ENCODE measurements at regions not wholly inside any gene's neighbourhood (a gene's known extent, or its start where the extent isn't known, plus 50 kb on each side); places are given as distances from the start of the nearest gene placed in this dataset.

GRCh38 chr2:78175645-78176044, 653.5 kb upstream of the LRRTM4 start:
- intact Hi-C loops (cut with micrococcal nuclease; ENCODE audit: unreplicated experiment), result no loop called here

GRCh38 chr2:78201064-78201575, 678.9 kb upstream of the LRRTM4 start:
- POLR2A ChIA-PET, result no interaction called here
- H3K9me3 ChIP-seq (ENCODE audit: low read length), result no peaks in the 10 kb centered on the region
- no peak overlapping the region for H3K27ac ChIP-seq (ENCODE audit: extremely low read length, insufficient read depth, low read length)
- H3K4me2 ChIP-seq (ENCODE audit: low read depth, low read length), result no peak overlapping the region
- FAIRE-seq (no peak), ATAC-seq (no peak), DNase-seq (ENCODE audit: low spot score) (no peak)
- H4K20me1 ChIP-seq (ENCODE audit: insufficient read depth, low read length), result peaks cover 3% of the 10 kb centered on the region
- no peak overlapping the region for H3K4me3 ChIP-seq (replicated peaks in 1 of 3; ENCODE audit: insufficient read depth in 1 of 3, low read depth in 2 of 3, low read length in 3 of 3)
- CTCF ChIA-PET (ENCODE audit: low intra/inter-chr PET ratio, low total read pairs), result no interaction called here
- in situ Hi-C loops (cut with HindIII; ENCODE audit: extremely low pct_ligation_motif_present, low pct_unique_long_range_greater_than_20kb), result no loop called here
- H2AFZ ChIP-seq (ENCODE audit: low read length), result no peak overlapping the region
- no peaks in the 10 kb centered on the region for H3K27me3 ChIP-seq (ENCODE audit: control insufficient read depth in 1 of 2, insufficient read depth in 2 of 2, low read length in 2 of 2)
- WGBS (ENCODE audit: low lambda C conversion rate), result 99% methylated on average over 2 of the region's 2 CpGs
- peaks cover 33% of the 10 kb centered on the region for H3K79me2 ChIP-seq (ENCODE audit: insufficient read depth, low read length)
- TF ChIP-seq RORA (CRISPR knock-in tag; IDR thresholded peaks at IDR 0.05), result no peak
- TF ChIP-seq HNRNPUL1 (IDR thresholded peaks at IDR 0.05; ENCODE audit: low read depth, low read length), result no peak
- TF ChIP-seq, protein P1, sequence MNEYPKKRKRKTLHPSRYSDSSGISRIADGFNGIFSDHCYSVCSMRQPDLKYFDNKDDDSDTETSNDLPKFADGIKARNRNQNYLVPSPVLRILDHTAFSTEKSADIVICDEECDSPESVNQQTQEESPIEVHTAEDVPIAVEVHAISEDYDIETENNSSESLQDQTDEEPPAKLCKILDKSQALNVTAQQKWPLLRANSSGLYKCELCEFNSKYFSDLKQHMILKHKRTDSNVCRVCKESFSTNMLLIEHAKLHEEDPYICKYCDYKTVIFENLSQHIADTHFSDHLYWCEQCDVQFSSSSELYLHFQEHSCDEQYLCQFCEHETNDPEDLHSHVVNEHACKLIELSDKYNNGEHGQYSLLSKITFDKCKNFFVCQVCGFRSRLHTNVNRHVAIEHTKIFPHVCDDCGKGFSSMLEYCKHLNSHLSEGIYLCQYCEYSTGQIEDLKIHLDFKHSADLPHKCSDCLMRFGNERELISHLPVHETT (CRISPR knock-in tag; conservative IDR thresholded peaks at IDR 0.05), result no peak
- TF ChIP-seq REL (CRISPR knock-in tag; conservative IDR thresholded peaks at IDR 0.05), result no peak
- intact Hi-C loops (cut with micrococcal nuclease; ENCODE audit: unreplicated experiment), result no loop called here
- H3K36me3 ChIP-seq (replicated peaks in 1 of 2; ENCODE audit: control insufficient read depth in 1 of 2, insufficient read depth in 2 of 2, low read length in 2 of 2), result no peaks in the 10 kb centered on the region
- BruUV-seq (replicated peaks), result no TSS peak
- no peak overlapping the region for H3K9ac ChIP-seq (ENCODE audit: insufficient read depth, low read depth, low read length)
- H3K4me1 ChIP-seq (ENCODE audit: insufficient read depth, low read length), result no peaks in the 10 kb centered on the region

More at GRCh38 chr2:78175645-78176044, 653.5 kb upstream of the LRRTM4 start:
- no peak for ATAC-seq
- no peak for FAIRE-seq
- H4K20me1 ChIP-seq (ENCODE audit: insufficient read depth, low read length), result no peaks in the 10 kb centered on the region
- H3K27me3 ChIP-seq (ENCODE audit: control insufficient read depth in 1 of 2, insufficient read depth in 2 of 2, low read length in 2 of 2), result no peaks in the 10 kb centered on the region
- in situ Hi-C loops (cut with HindIII; ENCODE audit: extremely low pct_ligation_motif_present, low pct_unique_long_range_greater_than_20kb), result no loop called here
- CTCF ChIA-PET (ENCODE audit: low intra/inter-chr PET ratio, low total read pairs), result no interaction called here
- WGBS (ENCODE audit: low lambda C conversion rate), result 100% methylated on average over 2 of the region's 2 CpGs
- no peaks in the 10 kb centered on the region for H3K9me3 ChIP-seq (ENCODE audit: low read length)
- POLR2A ChIA-PET, result no interaction called here
- H3K4me3 ChIP-seq (replicated peaks in 1 of 3; ENCODE audit: insufficient read depth in 1 of 3, low read depth in 2 of 3, low read length in 3 of 3), result no peak overlapping the region
- no peak for TF ChIP-seq JUND (CRISPR knock-in tag; IDR thresholded peaks at IDR 0.05)
- no TSS peak for BruUV-seq (replicated peaks)
- no peak for DNase-seq (ENCODE audit: low spot score)
- no peak overlapping the region for H3K9ac ChIP-seq (ENCODE audit: insufficient read depth, low read depth, low read length)
- H3K36me3 ChIP-seq (replicated peaks in 1 of 2; ENCODE audit: control insufficient read depth in 1 of 2, insufficient read depth in 2 of 2, low read length in 2 of 2), result peaks cover 0 to 1% of the 10 kb centered on the region in 2 experiments; a peak in 1 of 5 replicates
- no peak overlapping the region for H3K4me2 ChIP-seq (ENCODE audit: low read depth, low read length)
- no peak overlapping the region for H2AFZ ChIP-seq (ENCODE audit: low read length)
- no peaks in the 10 kb centered on the region for H3K79me2 ChIP-seq (ENCODE audit: insufficient read depth, low read length)
- no peaks in the 10 kb centered on the region for H3K4me1 ChIP-seq (ENCODE audit: insufficient read depth, low read length)
- H3K27ac ChIP-seq (ENCODE audit: extremely low read length, insufficient read depth, low read length), result no peak overlapping the region

Measured in HepG2 (cell line).